NB4 (cell line): ENCODE measurements at regions not wholly inside any gene's neighbourhood (a gene's known extent, or its start where the extent isn't known, plus 50 kb on each side); places are given as distances from the start of the nearest gene placed in this dataset.

Experiments used
- CTCF ChIP-seq: IDR thresholded peaks from one replicate; pipeline ENCODE4 v1.5.1; 2012; ENCODE audit warnings: low read depth, low read length
- MAX ChIP-seq: IDR thresholded peaks from 2 replicates; pipeline ENCODE4 v1.6.1; 2011; ENCODE audit warnings: low read depth, low read length
- MYC ChIP-seq: IDR thresholded peaks from 2 replicates; pipeline ENCODE4 v1.6.1; 2011; ENCODE audit warnings: low read depth, low read length
- POLR2A ChIP-seq: IDR thresholded peaks from 2 replicates; pipeline ENCODE4 v1.6.1; 2011; ENCODE audit warnings: mild to moderate bottlenecking; ENCODE audit not compliant: insufficient read length; ENCODE audit errors: extremely low read depth

DNA sequence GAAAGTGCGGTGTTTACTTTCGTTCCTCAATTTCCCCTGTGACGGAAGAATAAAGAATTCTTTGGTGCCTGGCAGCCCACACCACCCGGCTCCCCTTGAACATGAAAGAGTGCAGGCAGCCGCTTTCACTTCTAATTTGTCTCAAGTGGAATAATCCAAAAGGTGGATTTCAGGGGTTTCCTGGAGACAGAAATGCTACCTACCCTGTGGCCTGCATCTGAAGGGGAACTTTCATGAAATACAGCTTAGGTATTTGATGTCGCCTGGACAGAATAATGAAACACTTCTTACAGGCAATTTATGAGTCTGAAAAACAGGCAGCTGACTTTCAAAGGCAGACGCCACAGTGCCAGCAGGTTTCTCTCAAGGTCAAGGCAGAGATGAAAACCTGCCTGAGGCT, 169.5 kb upstream of the USP24 start:
- TF ChIP-seq CTCF (no peak), POLR2A (no peak), MAX (no peak), MYC (no peak)
